Type B pancreatic cell (in vitro differentiated cells): ENCODE measurements at regions not wholly inside any gene's neighbourhood (a gene's known extent, or its start where the extent isn't known, plus 50 kb on each side); places are given as distances from the start of the nearest gene placed in this dataset.

Source experiments
- DNase-seq: peaks from one replicate; pipeline ENCODE4 v3.0.0; 2021; ENCODE audit warnings: mixed read lengths; ENCODE audit not compliant: unreplicated experiment; ENCODE audit errors: extremely low spot score
- H3K27ac Mint-ChIP-seq: 2 replicates; pipeline ENCODE4 v1.8.0; 2021; ENCODE audit warnings: mild to moderate bottlenecking, mixed read lengths
- H3K27me3 Mint-ChIP-seq: 2 replicates; pipeline ENCODE4 v1.8.0; 2021; ENCODE audit warnings: mixed read lengths
- H3K36me3 Mint-ChIP-seq: 2 replicates; pipeline ENCODE4 v1.8.0; 2021; ENCODE audit warnings: mixed read lengths
- H3K4me1 Mint-ChIP-seq: one replicate; pipeline ENCODE4 v1.8.0; 2021; ENCODE audit warnings: mixed read lengths; ENCODE audit not compliant: unreplicated experiment
- H3K4me3 Mint-ChIP-seq: 2 replicates; pipeline ENCODE4 v1.8.0; 2021; ENCODE audit warnings: mild to moderate bottlenecking, mixed read lengths
- H3K9me3 Mint-ChIP-seq: 2 replicates; pipeline ENCODE4 v1.8.0; 2021; ENCODE audit warnings: mixed read lengths
- CTCF ChIP-seq: fragments of 200-600 bp; sonication (generic); conservative IDR thresholded peaks from 2 replicates; pipeline ENCODE4 v1.5.0; 2021; ENCODE audit warnings: antibody characterized with exemption, mild to moderate bottlenecking

GRCh38 chr3:89699229-89699628 lies 591.8 kb downstream of the EPHA3 start:
- H3K27me3 Mint-ChIP-seq, result peaks cover 4% of the 10 kb centered on the region
- no peak overlapping the region for H3K27ac Mint-ChIP-seq
- peaks cover 5% of the 10 kb centered on the region for H3K4me1 Mint-ChIP-seq
- no peaks in the 10 kb centered on the region for H3K36me3 Mint-ChIP-seq
- DNase-seq, result no peak
- no peak overlapping the region for H3K4me3 Mint-ChIP-seq
- TF ChIP-seq CTCF, result no peak
- peaks cover 9% of the 10 kb centered on the region for H3K9me3 Mint-ChIP-seq

GRCh38 chr3:89699771-89700170 lies 592.4 kb downstream of the EPHA3 start:
- H3K27ac Mint-ChIP-seq, result no peak overlapping the region
- peaks cover 5% of the 10 kb centered on the region for H3K4me1 Mint-ChIP-seq
- H3K9me3 Mint-ChIP-seq, result peaks cover 9% of the 10 kb centered on the region
- no peak for DNase-seq
- no peaks in the 10 kb centered on the region for H3K36me3 Mint-ChIP-seq
- H3K4me3 Mint-ChIP-seq, result no peak overlapping the region
- peaks cover 4% of the 10 kb centered on the region for H3K27me3 Mint-ChIP-seq
- no peak for TF ChIP-seq CTCF

GRCh38 chr3:89702404-89702803 lies 595.0 kb downstream of the EPHA3 start:
- Mint-ChIP-seq H3K4me3 (no peak overlapping the region), H3K4me1 (peaks cover 5% of the 10 kb centered on the region)

GRCh38 chr3:89713196-89713595 lies 605.8 kb downstream of the EPHA3 start:
- no peaks in the 10 kb centered on the region for H3K9me3 Mint-ChIP-seq
- no peak for TF ChIP-seq CTCF
- H3K36me3 Mint-ChIP-seq, result no peaks in the 10 kb centered on the region
- no peaks in the 10 kb centered on the region for H3K27me3 Mint-ChIP-seq
- no peaks in the 10 kb centered on the region for H3K4me1 Mint-ChIP-seq
- no peak for DNase-seq
- no peak overlapping the region for H3K27ac Mint-ChIP-seq
- no peak overlapping the region for H3K4me3 Mint-ChIP-seq

More at GRCh38 chr3:89702404-89702803, 595.0 kb downstream of the EPHA3 start:
- H3K27me3 Mint-ChIP-seq, result no peaks in the 10 kb centered on the region
- H3K36me3 Mint-ChIP-seq, result no peaks in the 10 kb centered on the region
- no peak overlapping the region for H3K27ac Mint-ChIP-seq
- TF ChIP-seq CTCF, result no peak
- no peak for DNase-seq
- peaks cover 9% of the 10 kb centered on the region for H3K9me3 Mint-ChIP-seq

- Mint-ChIP-seq H3K4me1 (no peaks in the 10 kb centered on the region), H3K9me3 (no peaks in the 10 kb centered on the region), H3K4me3 (no peak overlapping the region), H3K27me3 (no peaks in the 10 kb centered on the region), H3K36me3 (no peaks in the 10 kb centered on the region), H3K27ac (no peak overlapping the region)
- DNase-seq, result no peak
- no peak for TF ChIP-seq CTCF
Measured at GRCh38 chr3:89714237-89714636, 606.8 kb downstream of the EPHA3 start.
